ENCODE measurements at regions not wholly inside any gene's neighbourhood (a gene's known extent, or its start where the extent isn't known, plus 50 kb on each side); places are given as distances from the start of the nearest gene placed in this dataset.

DNA sequence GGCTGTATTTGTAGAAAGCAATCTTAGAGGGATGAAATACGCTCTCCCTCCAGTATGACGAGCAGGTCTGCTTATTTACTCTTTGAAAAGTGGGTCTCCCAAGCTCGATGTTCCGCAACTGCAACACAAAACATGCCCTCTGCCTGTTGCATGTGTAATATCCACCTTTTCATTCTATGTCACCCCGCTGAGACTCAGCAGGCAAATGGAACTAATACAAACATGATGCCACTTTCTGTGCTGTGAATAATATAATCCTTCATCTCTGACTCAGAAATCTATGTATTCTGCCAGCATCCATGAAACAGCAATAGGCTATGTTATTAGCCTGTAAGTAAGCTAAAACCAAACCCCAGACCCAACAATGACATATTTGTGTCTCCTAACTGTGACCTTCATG is 200.8 kb upstream of the TMCO5A start:
- no peaks in the 10 kb centered on the region for H3K9me3 ChIP-seq
- TF ChIP-seq, protein P1, sequence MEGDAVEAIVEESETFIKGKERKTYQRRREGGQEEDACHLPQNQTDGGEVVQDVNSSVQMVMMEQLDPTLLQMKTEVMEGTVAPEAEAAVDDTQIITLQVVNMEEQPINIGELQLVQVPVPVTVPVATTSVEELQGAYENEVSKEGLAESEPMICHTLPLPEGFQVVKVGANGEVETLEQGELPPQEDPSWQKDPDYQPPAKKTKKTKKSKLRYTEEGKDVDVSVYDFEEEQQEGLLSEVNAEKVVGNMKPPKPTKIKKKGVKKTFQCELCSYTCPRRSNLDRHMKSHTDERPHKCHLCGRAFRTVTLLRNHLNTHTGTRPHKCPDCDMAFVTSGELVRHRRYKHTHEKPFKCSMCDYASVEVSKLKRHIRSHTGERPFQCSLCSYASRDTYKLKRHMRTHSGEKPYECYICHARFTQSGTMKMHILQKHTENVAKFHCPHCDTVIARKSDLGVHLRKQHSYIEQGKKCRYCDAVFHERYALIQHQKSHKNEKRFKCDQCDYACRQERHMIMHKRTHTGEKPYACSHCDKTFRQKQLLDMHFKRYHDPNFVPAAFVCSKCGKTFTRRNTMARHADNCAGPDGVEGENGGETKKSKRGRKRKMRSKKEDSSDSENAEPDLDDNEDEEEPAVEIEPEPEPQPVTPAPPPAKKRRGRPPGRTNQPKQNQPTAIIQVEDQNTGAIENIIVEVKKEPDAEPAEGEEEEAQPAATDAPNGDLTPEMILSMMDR (IDR thresholded peaks at IDR 0.05), result no peak
- H3K4me1 ChIP-seq, result no peaks in the 10 kb centered on the region
- DNase-seq (no peak), ATAC-seq (no peak)
- intact Hi-C loops (cut with DNase I), result no loop called here
- H3K27me3 ChIP-seq, result no peaks in the 10 kb centered on the region
- H3K4me3 ChIP-seq, result no peak overlapping the region
- H3K36me3 ChIP-seq, result no peaks in the 10 kb centered on the region
- no peak overlapping the region for H3K27ac ChIP-seq

DNA sequence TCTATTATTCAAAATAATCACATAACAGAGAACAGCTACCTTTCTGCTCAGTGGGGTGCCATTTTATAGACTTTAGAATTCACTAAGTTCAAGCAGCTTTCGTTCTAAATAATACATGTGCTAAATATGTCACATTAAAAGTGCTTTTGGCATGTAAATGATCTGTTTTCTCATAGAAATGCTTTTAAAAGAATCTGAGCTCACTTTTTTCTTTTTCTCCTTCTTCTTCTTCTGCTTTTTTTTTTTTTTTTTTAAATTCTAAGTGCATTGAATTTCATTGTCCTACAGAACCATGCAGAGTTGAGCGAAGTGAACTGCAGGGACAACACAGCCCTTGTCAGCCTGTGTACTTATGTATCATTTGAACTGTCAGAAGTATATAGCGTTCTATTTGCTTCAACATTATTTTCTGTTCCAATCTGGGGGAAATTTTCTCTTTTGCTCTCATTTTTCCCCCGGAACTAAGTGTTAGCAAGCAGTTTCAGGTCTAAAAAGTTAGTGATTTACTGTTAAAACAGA is 193.8 kb upstream of the TMCO5A start:
- ATAC-seq (no peak), DNase-seq (no peak)
- Histone ChIP-seq H3K9me3 (peaks cover 0 to 4% of the 10 kb centered on the region in 2 donors), H3K27me3 (no peaks in the 10 kb centered on the region), H3K4me1 (no peaks in the 10 kb centered on the region), H3K27ac (no peak overlapping the region), H3K36me3 (no peaks in the 10 kb centered on the region), H3K4me3 (no peak overlapping the region)
- intact Hi-C loops (cut with DNase I), result no loop called here
- TF ChIP-seq, protein P1 (IDR thresholded peaks at IDR 0.05), result no peak

DNA sequence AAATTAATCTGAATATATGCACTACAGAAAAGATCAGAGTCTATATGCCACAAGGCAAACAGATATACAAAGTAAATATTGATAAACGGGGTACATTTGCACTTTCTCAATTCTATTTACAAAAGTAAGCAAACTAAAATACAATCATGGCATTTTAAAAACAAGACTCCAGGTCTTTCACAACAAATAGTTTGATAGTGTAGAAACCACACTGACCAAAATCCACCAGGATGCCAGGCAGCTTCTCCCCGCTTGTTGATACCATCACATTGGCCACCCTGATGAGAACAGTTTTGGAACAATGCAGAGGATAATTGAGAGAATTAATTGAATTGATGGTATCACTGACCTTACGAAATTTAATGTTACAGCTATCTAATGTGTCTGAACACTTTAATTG is 190.6 kb upstream of the TMCO5A start:
- intact Hi-C loops (cut with DNase I), result no loop called here
- Histone ChIP-seq H3K4me1 (no peaks in the 10 kb centered on the region), H3K9me3 (peaks cover 0 to 4% of the 10 kb centered on the region in 2 donors), H3K27ac (no peak overlapping the region), H3K4me3 (no peak overlapping the region), H3K27me3 (no peaks in the 10 kb centered on the region), H3K36me3 (no peaks in the 10 kb centered on the region)
- TF ChIP-seq, protein P1 (IDR thresholded peaks at IDR 0.05), result no peak
- DNase-seq, result no peak
- ATAC-seq, result no peak

DNA sequence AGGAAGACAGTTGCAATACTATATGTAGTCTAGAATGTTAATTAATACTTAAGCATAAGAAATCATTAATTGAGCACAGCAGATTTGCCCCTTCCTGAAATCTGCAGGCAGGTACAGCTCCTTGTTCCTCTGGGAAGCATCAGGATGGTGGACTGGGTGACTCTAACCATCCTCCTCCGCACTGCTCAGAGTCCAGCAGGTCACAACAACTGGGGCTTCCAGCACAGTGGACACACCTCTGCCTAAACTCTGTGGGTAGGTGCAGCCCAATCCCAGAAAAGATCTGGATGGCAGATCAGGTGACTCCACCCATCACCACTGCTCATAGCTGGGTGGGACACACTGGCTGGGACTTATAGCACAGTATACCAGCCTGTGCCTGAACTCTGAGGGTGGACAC is 189.9 kb upstream of the TMCO5A start:
- Histone ChIP-seq H3K4me3 (no peak overlapping the region), H3K27ac (no peak overlapping the region), H3K36me3 (no peaks in the 10 kb centered on the region), H3K4me1 (no peaks in the 10 kb centered on the region), H3K9me3 (peaks cover 0 to 10% of the 10 kb centered on the region in 2 donors), H3K27me3 (no peaks in the 10 kb centered on the region)
- DNase-seq, result no peak
- TF ChIP-seq, protein P1 (IDR thresholded peaks at IDR 0.05), result no peak
- intact Hi-C loops (cut with DNase I), result no loop called here
- ATAC-seq, result no peak

DNA sequence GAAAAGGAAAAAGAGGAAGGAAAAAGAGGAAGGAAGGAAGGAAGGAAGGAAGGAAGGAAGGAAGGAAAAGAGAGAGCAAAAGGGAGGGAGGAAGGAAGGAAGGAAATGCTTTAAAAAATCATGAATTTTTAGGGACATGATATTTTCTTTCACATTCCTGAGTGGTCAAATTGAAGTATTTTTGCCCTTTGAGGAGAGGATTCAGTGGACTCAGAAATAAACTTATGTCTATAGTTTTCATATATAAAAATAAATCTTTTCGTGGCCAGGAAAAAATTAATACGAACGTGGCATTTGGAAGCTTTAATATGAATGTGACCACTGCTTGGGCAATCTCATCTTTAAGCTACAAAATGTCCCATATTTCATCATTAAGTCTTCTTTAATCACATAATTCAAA is 183.0 kb upstream of the TMCO5A start:
- DNase-seq (no peak), ATAC-seq (no peak)
- Histone ChIP-seq H3K27ac (no peak overlapping the region), H3K9me3 (peaks cover 0 to 17% of the 10 kb centered on the region in 2 donors), H3K4me1 (no peaks in the 10 kb centered on the region), H3K4me3 (no peak overlapping the region), H3K36me3 (no peaks in the 10 kb centered on the region), H3K27me3 (no peaks in the 10 kb centered on the region)
- TF ChIP-seq, protein P1 (IDR thresholded peaks at IDR 0.05), result no peak
- intact Hi-C loops (cut with DNase I), result no loop called here

Data from left lung (tissue), 4 donors.